ENCODE measurements at regions not wholly inside any gene's neighbourhood (a gene's known extent, or its start where the extent isn't known, plus 50 kb on each side); places are given as distances from the start of the nearest gene placed in this dataset.
"Not testable (repeated sequence)": the region's sequence is repeated elsewhere in the genome, so short reads cannot be mapped to it uniquely, and the experiment has no call there.

- DNase-seq: peak; percentile 91
Measured at GRCh38 chr7:156545979-156546378, 94.6 kb upstream of the RNF32 start.

GRCh38 chr7:156544919-156545715, 95.5 kb upstream of the RNF32 start:
- peak; percentile 55 for DNase-seq

- DNase-seq: no peak
Measured at GRCh38 chr7:156543699-156544598, 96.6 kb upstream of the RNF32 start.

GRCh38 chr7:156540619-156541165, 99.9 kb upstream of the RNF32 start:
- DNase-seq: no peak

- no peak for DNase-seq
Measured at GRCh38 chr7:156539999-156540398, 100.6 kb upstream of the RNF32 start.

GRCh38 chr7:156537006-156537405, 103.6 kb upstream of the RNF32 start:
- DNase-seq: no peak

- no peak for DNase-seq
Measured at GRCh38 chr7:156534925-156535324, 105.6 kb upstream of the RNF32 start.

- no peak for DNase-seq
Measured at GRCh38 chr7:156533964-156534363, 106.6 kb upstream of the RNF32 start.

GRCh38 chr7:156533420-156533819, 107.2 kb upstream of the RNF32 start:
- DNase-seq: no peak

- no peak for DNase-seq
Measured at GRCh38 chr7:156532016-156532602, 108.5 kb upstream of the RNF32 start.

GRCh38 chr7:156529956-156530355, 110.6 kb upstream of the RNF32 start:
- no peak for DNase-seq

GRCh38 chr7:156527458-156527890, 113.1 kb upstream of the RNF32 start:
- DNase-seq: no peak

GRCh38 chr7:156524818-156525597, 115.6 kb upstream of the RNF32 start:
- DNase-seq: no peak

- no peak for DNase-seq
Measured at GRCh38 chr7:156523447-156524048, 117.0 kb upstream of the RNF32 start.

- DNase-seq: no peak
Measured at GRCh38 chr7:156522801-156523200, 117.8 kb upstream of the RNF32 start.

GRCh38 chr7:156519070-156519469, 121.5 kb upstream of the RNF32 start:
- no peak for DNase-seq

GRCh38 chr7:156518466-156518865, 122.1 kb upstream of the RNF32 start:
- DNase-seq: no peak

- DNase-seq: not testable (repeated sequence)
Measured at GRCh38 chr7:156517858-156518257, 122.7 kb upstream of the RNF32 start.

- DNase-seq: no peak
Measured at GRCh38 chr7:156516791-156517378, 123.7 kb upstream of the RNF32 start.

- DNase-seq: peak; percentile 23
Measured at GRCh38 chr7:156515911-156516790, 124.4 kb upstream of the RNF32 start.
